WTC11 (cell line): ENCODE measurements at regions not wholly inside any gene's neighbourhood (a gene's known extent, or its start where the extent isn't known, plus 50 kb on each side); places are given as distances from the start of the nearest gene placed in this dataset.

Source experiments
- ATAC-seq: fragments of 200-7000 bp; cut with Tn5 transposase; 2 replicates; pipeline ENCODE4 v1.10.0; 2021; ENCODE audit warnings: mild to moderate bottlenecking, moderate library complexity
- CTCF ChIA-PET: fragments of 300-600 bp; sonication (Branson Sonifier 250); formaldehyde crosslinking; loops from one replicate; lab custom pipeline; 2021; ENCODE audit warnings: antibody characterized with exemption; lab: Charles Lee
- POLR2A ChIA-PET: fragments of 350-600 bp; sonication (Branson Sonifier 250); formaldehyde crosslinking; loops from one replicate; lab custom pipeline; 2021; ENCODE audit warnings: antibody characterized with exemption; lab: Charles Lee
- DNase-seq: peaks from one replicate; pipeline ENCODE4 v3.0.0; 2021; ENCODE audit warnings: low spot score
- H3K27ac Mint-ChIP-seq: 2 replicates; pipeline ENCODE4 v1.8.0; 2021; ENCODE audit warnings: mixed read lengths
- H3K27me3 Mint-ChIP-seq: 2 replicates; pipeline ENCODE4 v1.8.0; 2021; ENCODE audit warnings: low read depth, mild to moderate bottlenecking, moderate library complexity, mixed read lengths
- H3K36me3 Mint-ChIP-seq: 2 replicates; pipeline ENCODE4 v1.8.0; 2021; ENCODE audit warnings: mixed read lengths
- H3K4me1 Mint-ChIP-seq: 2 replicates; pipeline ENCODE4 v1.8.0; 2022; ENCODE audit warnings: mixed read lengths
- H3K4me3 Mint-ChIP-seq: 2 replicates; pipeline ENCODE4 v1.8.0; 2021; ENCODE audit warnings: mild to moderate bottlenecking, moderate library complexity, mixed read lengths
- H3K9me3 Mint-ChIP-seq: 2 replicates; pipeline ENCODE4 v1.8.0; 2021; ENCODE audit warnings: mixed read lengths
- CBFB ChIP-seq: sonication (generic); formaldehyde crosslinking; IDR thresholded peaks from 2 replicates; pipeline ENCODE4 v1.8.1; 2022; ENCODE audit warnings: mild to moderate bottlenecking, low read depth, missing genetic modification reagents
- E2F5 ChIP-seq: sonication (generic); formaldehyde crosslinking; IDR thresholded peaks from 2 replicates; pipeline ENCODE4 v1.8.1; 2022; ENCODE audit warnings: mild to moderate bottlenecking, moderate library complexity, missing genetic modification reagents
- IRF1 ChIP-seq: sonication (generic); formaldehyde crosslinking; IDR thresholded peaks from 2 replicates; pipeline ENCODE4 v1.8.0; 2023; ENCODE audit warnings: missing genetic modification reagents
- MAX ChIP-seq: sonication (generic); formaldehyde crosslinking; IDR thresholded peaks from 2 replicates; pipeline ENCODE4 v1.8.0; 2022; ENCODE audit warnings: mild to moderate bottlenecking, missing genetic modification reagents
- MYBL2 ChIP-seq: sonication (generic); formaldehyde crosslinking; IDR thresholded peaks from 2 replicates; pipeline ENCODE4 v1.8.1; 2023; ENCODE audit warnings: mild to moderate bottlenecking, moderate library complexity, missing genetic modification reagents
- NR1H2 ChIP-seq: sonication (generic); formaldehyde crosslinking; IDR thresholded peaks from 2 replicates; pipeline ENCODE4 v1.9.0; 2021; ENCODE audit warnings: mild to moderate bottlenecking, moderate library complexity, missing genetic modification reagents
- NR3C1 ChIP-seq: sonication (generic); formaldehyde crosslinking; conservative IDR thresholded peaks from 2 replicates; pipeline ENCODE4 v1.8.1; 2023; ENCODE audit warnings: low read depth, mild to moderate bottlenecking, missing genetic modification reagents
- OVOL2 ChIP-seq: fragments of 250-450 bp; sonication (Bioruptor Pico); IDR thresholded peaks from 2 replicates; pipeline ENCODE4 v1.9.0; 2021; ENCODE audit warnings: mild to moderate bottlenecking, borderline replicate concordance
- PRDM15 ChIP-seq: sonication (generic); formaldehyde crosslinking; IDR thresholded peaks from 2 replicates; pipeline ENCODE4 v1.8.0; 2022; ENCODE audit warnings: missing genetic modification reagents
- STAT6 ChIP-seq: sonication (generic); formaldehyde crosslinking; conservative IDR thresholded peaks from 2 replicates; pipeline ENCODE4 v1.8.1; 2023; ENCODE audit warnings: mild to moderate bottlenecking, low read depth, missing genetic modification reagents, moderate library complexity
- ZNF232 ChIP-seq: sonication (generic); formaldehyde crosslinking; IDR thresholded peaks from 2 replicates; pipeline ENCODE4 v1.8.0; 2022; ENCODE audit warnings: mild to moderate bottlenecking, missing genetic modification reagents
- ZNF532 ChIP-seq: fragments of 250-450 bp; sonication (Bioruptor Pico); IDR thresholded peaks from 2 replicates; pipeline ENCODE4 v1.9.0; 2021; ENCODE audit warnings: mild to moderate bottlenecking, borderline replicate concordance
- TF ChIP-seq, protein P1 (sequence below): fragments of 250-450 bp; sonication (Bioruptor Pico); IDR thresholded peaks from 2 replicates; pipeline ENCODE4 v1.9.0; 2021; ENCODE audit warnings: mild to moderate bottlenecking
- TF ChIP-seq, protein P2 (sequence below): sonication (generic); formaldehyde crosslinking; IDR thresholded peaks from 2 replicates; pipeline ENCODE4 v1.8.0; 2023; ENCODE audit warnings: mild to moderate bottlenecking, missing genetic modification reagents
- TF ChIP-seq, protein P3 (sequence below): sonication (generic); formaldehyde crosslinking; conservative IDR thresholded peaks from 2 replicates; pipeline ENCODE4 v1.8.1; 2022; ENCODE audit warnings: mild to moderate bottlenecking, missing genetic modification reagents
- TF ChIP-seq, protein P4 (sequence below): sonication (generic); formaldehyde crosslinking; IDR thresholded peaks from 2 replicates; pipeline ENCODE4 v1.8.1; 2022; ENCODE audit warnings: mild to moderate bottlenecking, missing genetic modification reagents, moderate library complexity, borderline replicate concordance

DNA sequence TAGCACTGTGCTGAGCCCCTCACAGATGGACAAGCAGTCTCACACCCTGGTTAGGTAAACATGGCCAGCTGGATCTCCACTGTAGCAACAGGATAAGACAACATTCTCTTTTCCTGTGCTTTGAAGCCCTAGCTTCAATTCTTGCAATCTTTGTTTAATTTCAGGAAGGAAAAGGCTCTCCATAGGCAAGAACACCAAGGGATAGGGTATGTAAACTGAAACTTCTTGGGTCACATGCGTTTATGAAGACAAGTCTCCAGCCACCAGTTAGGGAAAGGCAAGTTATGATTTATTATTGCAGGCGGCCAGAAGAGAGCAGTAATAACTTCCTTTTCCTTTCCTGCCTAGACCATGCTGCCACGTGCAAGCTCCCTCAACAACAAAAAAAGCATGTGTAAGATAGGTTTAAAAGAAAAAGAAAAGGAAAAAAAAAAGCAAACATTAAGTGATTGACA, 50.1 kb upstream of the POU5F2 start:
- H3K36me3 Mint-ChIP-seq = no peaks in the 10 kb centered on the region
- POLR2A ChIA-PET = no interaction called here
- H3K9me3 Mint-ChIP-seq = no peaks in the 10 kb centered on the region
- DNase-seq = no peak
- no peak overlapping the region for H3K4me3 Mint-ChIP-seq
- no peak for ATAC-seq
- no peak overlapping the region for H3K27ac Mint-ChIP-seq
- CTCF ChIA-PET = interaction anchor here (0.6 kb wide), 1 partner anchor 289 kb away, joined by 3 read pairs; no protein-coding TSS in a partner anchor
- H3K4me1 Mint-ChIP-seq = peaks cover 11% of the 10 kb centered on the region
- H3K27me3 Mint-ChIP-seq = no peaks in the 10 kb centered on the region
- no peak for TF ChIP-seq MYBL2 (CRISPR knock-in tag)
- no peak for TF ChIP-seq STAT6 (CRISPR knock-in tag)
- TF ChIP-seq, protein P1, sequence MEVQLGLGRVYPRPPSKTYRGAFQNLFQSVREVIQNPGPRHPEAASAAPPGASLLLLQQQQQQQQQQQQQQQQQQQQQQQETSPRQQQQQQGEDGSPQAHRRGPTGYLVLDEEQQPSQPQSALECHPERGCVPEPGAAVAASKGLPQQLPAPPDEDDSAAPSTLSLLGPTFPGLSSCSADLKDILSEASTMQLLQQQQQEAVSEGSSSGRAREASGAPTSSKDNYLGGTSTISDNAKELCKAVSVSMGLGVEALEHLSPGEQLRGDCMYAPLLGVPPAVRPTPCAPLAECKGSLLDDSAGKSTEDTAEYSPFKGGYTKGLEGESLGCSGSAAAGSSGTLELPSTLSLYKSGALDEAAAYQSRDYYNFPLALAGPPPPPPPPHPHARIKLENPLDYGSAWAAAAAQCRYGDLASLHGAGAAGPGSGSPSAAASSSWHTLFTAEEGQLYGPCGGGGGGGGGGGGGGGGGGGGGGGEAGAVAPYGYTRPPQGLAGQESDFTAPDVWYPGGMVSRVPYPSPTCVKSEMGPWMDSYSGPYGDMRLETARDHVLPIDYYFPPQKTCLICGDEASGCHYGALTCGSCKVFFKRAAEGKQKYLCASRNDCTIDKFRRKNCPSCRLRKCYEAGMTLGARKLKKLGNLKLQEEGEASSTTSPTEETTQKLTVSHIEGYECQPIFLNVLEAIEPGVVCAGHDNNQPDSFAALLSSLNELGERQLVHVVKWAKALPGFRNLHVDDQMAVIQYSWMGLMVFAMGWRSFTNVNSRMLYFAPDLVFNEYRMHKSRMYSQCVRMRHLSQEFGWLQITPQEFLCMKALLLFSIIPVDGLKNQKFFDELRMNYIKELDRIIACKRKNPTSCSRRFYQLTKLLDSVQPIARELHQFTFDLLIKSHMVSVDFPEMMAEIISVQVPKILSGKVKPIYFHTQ = no peak
- no peak for TF ChIP-seq CBFB
- TF ChIP-seq, protein P2, sequence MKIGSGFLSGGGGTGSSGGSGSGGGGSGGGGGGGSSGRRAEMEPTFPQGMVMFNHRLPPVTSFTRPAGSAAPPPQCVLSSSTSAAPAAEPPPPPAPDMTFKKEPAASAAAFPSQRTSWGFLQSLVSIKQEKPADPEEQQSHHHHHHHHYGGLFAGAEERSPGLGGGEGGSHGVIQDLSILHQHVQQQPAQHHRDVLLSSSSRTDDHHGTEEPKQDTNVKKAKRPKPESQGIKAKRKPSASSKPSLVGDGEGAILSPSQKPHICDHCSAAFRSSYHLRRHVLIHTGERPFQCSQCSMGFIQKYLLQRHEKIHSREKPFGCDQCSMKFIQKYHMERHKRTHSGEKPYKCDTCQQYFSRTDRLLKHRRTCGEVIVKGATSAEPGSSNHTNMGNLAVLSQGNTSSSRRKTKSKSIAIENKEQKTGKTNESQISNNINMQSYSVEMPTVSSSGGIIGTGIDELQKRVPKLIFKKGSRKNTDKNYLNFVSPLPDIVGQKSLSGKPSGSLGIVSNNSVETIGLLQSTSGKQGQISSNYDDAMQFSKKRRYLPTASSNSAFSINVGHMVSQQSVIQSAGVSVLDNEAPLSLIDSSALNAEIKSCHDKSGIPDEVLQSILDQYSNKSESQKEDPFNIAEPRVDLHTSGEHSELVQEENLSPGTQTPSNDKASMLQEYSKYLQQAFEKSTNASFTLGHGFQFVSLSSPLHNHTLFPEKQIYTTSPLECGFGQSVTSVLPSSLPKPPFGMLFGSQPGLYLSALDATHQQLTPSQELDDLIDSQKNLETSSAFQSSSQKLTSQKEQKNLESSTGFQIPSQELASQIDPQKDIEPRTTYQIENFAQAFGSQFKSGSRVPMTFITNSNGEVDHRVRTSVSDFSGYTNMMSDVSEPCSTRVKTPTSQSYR (CRISPR knock-in tag) = no peak
- TF ChIP-seq IRF1 (CRISPR knock-in tag) = no peak
- TF ChIP-seq MAX = no peak
- no peak for TF ChIP-seq ZNF532 (CRISPR knock-in tag)
- TF ChIP-seq, protein P3, sequence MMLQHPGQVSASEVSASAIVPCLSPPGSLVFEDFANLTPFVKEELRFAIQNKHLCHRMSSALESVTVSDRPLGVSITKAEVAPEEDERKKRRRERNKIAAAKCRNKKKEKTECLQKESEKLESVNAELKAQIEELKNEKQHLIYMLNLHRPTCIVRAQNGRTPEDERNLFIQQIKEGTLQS = no peak
- TF ChIP-seq ZNF232 (CRISPR knock-in tag) = no peak
- no peak for TF ChIP-seq PRDM15 (CRISPR knock-in tag)
- TF ChIP-seq, protein P4, sequence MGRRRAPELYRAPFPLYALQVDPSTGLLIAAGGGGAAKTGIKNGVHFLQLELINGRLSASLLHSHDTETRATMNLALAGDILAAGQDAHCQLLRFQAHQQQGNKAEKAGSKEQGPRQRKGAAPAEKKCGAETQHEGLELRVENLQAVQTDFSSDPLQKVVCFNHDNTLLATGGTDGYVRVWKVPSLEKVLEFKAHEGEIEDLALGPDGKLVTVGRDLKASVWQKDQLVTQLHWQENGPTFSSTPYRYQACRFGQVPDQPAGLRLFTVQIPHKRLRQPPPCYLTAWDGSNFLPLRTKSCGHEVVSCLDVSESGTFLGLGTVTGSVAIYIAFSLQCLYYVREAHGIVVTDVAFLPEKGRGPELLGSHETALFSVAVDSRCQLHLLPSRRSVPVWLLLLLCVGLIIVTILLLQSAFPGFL (CRISPR knock-in tag) = no peak
- TF ChIP-seq NR1H2 = no peak
- no peak for TF ChIP-seq NR3C1 (CRISPR knock-in tag)
- no peak for TF ChIP-seq OVOL2 (CRISPR knock-in tag)
- no peak for TF ChIP-seq E2F5 (CRISPR knock-in tag)
